Neuronal stem cell (in vitro differentiated cells): ENCODE measurements at regions not wholly inside any gene's neighbourhood (a gene's known extent, or its start where the extent isn't known, plus 50 kb on each side); places are given as distances from the start of the nearest gene placed in this dataset.
A peak's percentile ranks its signal among the peaks of the same experiment; 100 is the strongest.

Source experiments
- DNase-seq: peaks from one replicate; pipeline ENCODE4 v3.0.0-alpha.2; 2013; ENCODE audit warnings: low spot score
- H2AFZ ChIP-seq: one replicate; pipeline ENCODE4 v1.6.1; 2013; ENCODE audit warnings: mild to moderate bottlenecking, low read length, inconsistent platforms
- H2AK5ac ChIP-seq: 2 replicates; pipeline ENCODE4 v1.6.1; 2013; ENCODE audit warnings: low read depth, mild to moderate bottlenecking, inconsistent platforms, low read length, moderate library complexity, mixed read lengths
- H2BK120ac ChIP-seq: 2 replicates; pipeline ENCODE4 v1.6.1; 2013; ENCODE audit warnings: low read depth, mild to moderate bottlenecking, inconsistent platforms, low read length, moderate library complexity, mixed read lengths
- H2BK12ac ChIP-seq: one replicate; pipeline ENCODE4 v1.6.1; 2013; ENCODE audit warnings: low read length, inconsistent platforms
- H2BK15ac ChIP-seq: 2 replicates; pipeline ENCODE4 v1.6.1; 2013; ENCODE audit warnings: mild to moderate bottlenecking, low read length, inconsistent platforms, mixed read lengths
- H2BK5ac ChIP-seq: one replicate; pipeline ENCODE4 v1.6.1; 2013; ENCODE audit warnings: inconsistent platforms, mild to moderate bottlenecking, low read length, moderate library complexity
- H3K14ac ChIP-seq: one replicate; pipeline ENCODE4 v1.6.1; 2013; ENCODE audit warnings: low read length, inconsistent platforms
- H3K18ac ChIP-seq: 2 replicates; pipeline ENCODE4 v1.6.1; 2013; ENCODE audit warnings: low read length, inconsistent platforms
- H3K23ac ChIP-seq: 2 replicates; pipeline ENCODE4 v1.6.1; 2013; ENCODE audit warnings: low read depth, mild to moderate bottlenecking, mixed read lengths, low read length, inconsistent platforms; ENCODE audit not compliant: poor library complexity
- H3K27ac ChIP-seq: replicated peaks from 3 replicates; pipeline ENCODE4 v1.5.1; 2013; ENCODE audit warnings: low read length, inconsistent platforms
- H3K27me3 ChIP-seq, 3 experiments: 2 replicates each; pipeline ENCODE4 v1.6.1; 2013; ENCODE audit warnings: low read length in 3 of 3, mild to moderate bottlenecking in 2 of 3, inconsistent platforms in 1 of 3, low read depth in 1 of 3, mixed read lengths in 1 of 3, moderate library complexity in 1 of 3; ENCODE audit not compliant: control insufficient read depth in 3 of 3, insufficient read depth in 3 of 3
- H3K36me3 ChIP-seq, 2 donors: replicated peaks in 1 of 2; 2 replicates each; pipeline ENCODE4 v1.6.1; 2013; ENCODE audit warnings: low read length in 2 of 2; ENCODE audit not compliant: control insufficient read depth in 2 of 2, insufficient read depth in 2 of 2
- H3K4ac ChIP-seq: 2 replicates; pipeline ENCODE4 v1.6.1; 2013; ENCODE audit warnings: inconsistent platforms, mild to moderate bottlenecking, low read length, moderate library complexity
- H3K4me1 ChIP-seq, 2 donors: 1 replicate in 1 of 2; 2 replicates in 1 of 2; pipeline ENCODE4 v1.6.1; 2013; ENCODE audit warnings: low read length in 2 of 2, low read depth in 1 of 2; ENCODE audit not compliant: control insufficient read depth in 2 of 2, insufficient read depth in 1 of 2
- H3K4me2 ChIP-seq: one replicate; pipeline ENCODE4 v1.6.1; 2013; ENCODE audit warnings: mild to moderate bottlenecking, low read length, inconsistent platforms; ENCODE audit not compliant: insufficient read depth, poor library complexity, severe bottlenecking
- H3K4me3 ChIP-seq, 2 donors: 2 replicates each; pipeline ENCODE4 v1.5.1; 2013; ENCODE audit warnings: low read length in 2 of 2, mild to moderate bottlenecking in 2 of 2, inconsistent platforms in 1 of 2, moderate library complexity in 1 of 2
- H3K79me1 ChIP-seq: one replicate; pipeline ENCODE4 v1.6.1; 2013; ENCODE audit warnings: low read depth, mild to moderate bottlenecking, inconsistent platforms, low read length, moderate library complexity
- H3K9ac ChIP-seq: one replicate; pipeline ENCODE4 v1.6.1; 2013; ENCODE audit warnings: mild to moderate bottlenecking, low read depth, low read length, inconsistent platforms; ENCODE audit not compliant: poor library complexity
- H3K9me3 ChIP-seq, 2 donors: replicated peaks in 1 of 2; 2 replicates each; pipeline versions ENCODE3 to v1.6.1; 2013; ENCODE audit warnings: low read length in 2 of 2, mild to moderate bottlenecking in 2 of 2, inconsistent platforms in 1 of 2, low read depth in 1 of 2, mixed read lengths in 1 of 2, moderate library complexity in 1 of 2; ENCODE audit not compliant: control insufficient read depth in 2 of 2, insufficient read depth in 1 of 2
- H4K8ac ChIP-seq: one replicate; pipeline ENCODE4 v1.6.1; 2013; ENCODE audit warnings: low read depth, mild to moderate bottlenecking, inconsistent platforms, low read length, moderate library complexity
- H4K91ac ChIP-seq: one replicate; pipeline ENCODE4 v1.6.1; 2013; ENCODE audit warnings: low read length, low read depth, mild to moderate bottlenecking, inconsistent platforms; ENCODE audit not compliant: poor library complexity
- WGBS, 2 donors: extraction: QIAGEN DNeasy Blood & Tissue Kit; methylation state at CpG; one replicate each; pipeline ENCODE4 v1.1.7; 2013; ENCODE audit warnings: missing lambda C conversion rate in 2 of 2, mixed read lengths in 1 of 2; ENCODE audit not compliant: insufficient read length in 2 of 2, insufficient replicate concordance in 1 of 2; ENCODE audit errors: extremely low coverage in 2 of 2; 5-methylcytosine and 5-hydroxymethylcytosine counted together

DNA sequence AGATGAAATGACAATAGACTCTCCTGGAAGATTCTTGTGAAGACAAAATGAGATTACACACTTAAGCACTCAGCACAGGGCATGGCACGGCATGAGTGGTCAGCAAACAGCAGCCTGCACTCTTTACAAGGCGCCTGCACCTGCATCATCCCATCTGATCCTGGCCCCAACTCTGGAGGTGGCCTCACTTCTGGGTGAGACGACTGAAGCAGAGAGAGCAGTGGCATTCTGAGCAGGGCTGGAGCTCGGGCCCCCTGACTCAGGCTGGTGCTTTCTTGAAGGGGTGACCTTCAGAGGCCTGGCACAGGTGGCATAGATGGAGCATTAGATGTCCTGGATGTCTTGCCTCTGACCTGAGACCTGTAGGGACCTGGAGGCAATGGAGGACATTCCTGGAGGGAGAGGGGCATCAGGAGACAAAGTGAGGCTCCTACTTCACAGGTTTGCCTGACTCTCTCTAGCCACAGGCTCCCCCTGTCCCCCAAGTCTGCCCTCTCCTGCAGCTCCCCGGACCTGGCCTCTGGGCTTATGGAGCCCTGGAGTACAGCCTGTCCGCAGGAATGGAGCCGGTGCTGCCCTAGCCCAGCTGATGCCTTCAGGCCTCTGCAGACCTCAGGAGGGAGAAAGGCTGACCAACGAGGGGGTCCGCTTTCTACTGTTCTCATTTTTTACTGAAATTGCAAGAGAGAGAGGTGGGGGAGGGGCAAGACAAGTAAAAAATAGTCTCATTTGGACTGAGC lies 65.5 kb upstream of the THY1 start:
- no peak overlapping the region for H3K23ac ChIP-seq

GRCh38 chr11:119486691-119487259 lies 63.8 kb upstream of the THY1 start:
- no peak overlapping the region for H3K4me3 ChIP-seq
- H3K14ac ChIP-seq: no peak overlapping the region
- H4K8ac ChIP-seq: no peak overlapping the region
- H2BK120ac ChIP-seq: no peak overlapping the region
- H3K79me1 ChIP-seq: no peaks in the 10 kb centered on the region
- peaks cover 0 to 2% of the 10 kb centered on the region in 2 donors for H3K4me1 ChIP-seq
- H3K9me3 ChIP-seq: no peaks in the 10 kb centered on the region
- H3K36me3 ChIP-seq: no peaks in the 10 kb centered on the region
- no peak overlapping the region for H3K4ac ChIP-seq
- no peak overlapping the region for H2AFZ ChIP-seq
- no peak overlapping the region for H3K9ac ChIP-seq
- H2AK5ac ChIP-seq: no peak overlapping the region
- H3K23ac ChIP-seq: no peak overlapping the region
- H2BK12ac ChIP-seq: no peak overlapping the region
- H2BK15ac ChIP-seq: no peak overlapping the region
- no peak overlapping the region for H3K18ac ChIP-seq
- no peak overlapping the region for H2BK5ac ChIP-seq
- no peak overlapping the region for H3K4me2 ChIP-seq
- no peak overlapping the region for H3K27ac ChIP-seq
- H3K27me3 ChIP-seq: peaks cover 0 to 28% (median 3%) of the 10 kb centered on the region in 3 experiments
- no CpG with 5 or more reads among the region's 3 CpGs for WGBS, 2 donors
- no peak overlapping the region for H4K91ac ChIP-seq
- no peak for DNase-seq

More for the DNA sequence above, 65.5 kb upstream of the THY1 start:
- peak overlapping the region; percentile 60 for H2BK5ac ChIP-seq
- no peaks in the 10 kb centered on the region for H3K36me3 ChIP-seq
- peak overlapping the region; percentile 60 for H3K18ac ChIP-seq
- no peak overlapping the region for H2BK15ac ChIP-seq
- H4K91ac ChIP-seq: no peak overlapping the region
- H2BK120ac ChIP-seq: peak overlapping the region; percentile 23
- H3K4me2 ChIP-seq: no peak overlapping the region
- whole genome bisulfite sequencing, 2 donors: no CpG with 5 or more reads among the region's 9 CpGs
- H3K4ac ChIP-seq: no peak overlapping the region
- no peak overlapping the region for H4K8ac ChIP-seq
- H3K27me3 ChIP-seq: peaks cover 0 to 12% (median 0%) of the 10 kb centered on the region in 3 experiments
- no peak overlapping the region for H3K4me3 ChIP-seq
- DNase-seq: no peak
- no peaks in the 10 kb centered on the region for H3K9me3 ChIP-seq
- H2AFZ ChIP-seq: no peak overlapping the region
- no peak overlapping the region for H3K27ac ChIP-seq
- H3K79me1 ChIP-seq: no peaks in the 10 kb centered on the region
- no peak overlapping the region for H3K9ac ChIP-seq
- no peak overlapping the region for H3K14ac ChIP-seq
- H2AK5ac ChIP-seq: peak overlapping the region; percentile 20
- peaks cover 0 to 2% of the 10 kb centered on the region in 2 donors for H3K4me1 ChIP-seq
- no peak overlapping the region for H2BK12ac ChIP-seq

DNA sequence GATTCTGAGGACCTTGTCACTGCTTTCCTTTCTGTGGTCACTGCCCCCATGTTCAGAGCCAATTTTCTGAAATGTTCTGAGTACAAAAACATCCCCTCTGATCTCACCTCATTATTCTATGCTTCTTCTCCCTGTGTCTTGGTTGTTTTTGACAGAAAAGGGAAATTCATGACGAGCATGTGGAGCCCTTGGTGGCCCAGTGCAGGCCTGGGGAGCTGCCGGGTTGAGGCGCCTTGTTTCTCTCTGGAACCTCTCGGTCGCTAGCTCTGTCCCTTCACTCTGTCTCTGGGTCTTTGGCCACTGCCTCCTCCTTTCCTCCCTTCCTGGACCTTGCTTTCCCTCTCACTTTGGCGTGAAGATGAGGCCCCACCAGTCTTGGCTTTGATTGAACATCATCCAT lies 63.0 kb upstream of the THY1 start:
- no peak overlapping the region for H4K8ac ChIP-seq
- no peaks in the 10 kb centered on the region for H3K36me3 ChIP-seq
- no peak overlapping the region for H2BK5ac ChIP-seq
- H3K9me3 ChIP-seq: no peaks in the 10 kb centered on the region
- no peak overlapping the region for H2AFZ ChIP-seq
- no peak overlapping the region for H2BK15ac ChIP-seq
- H3K4me1 ChIP-seq: peaks cover 0 to 2% of the 10 kb centered on the region in 2 donors
- H3K14ac ChIP-seq: no peak overlapping the region
- no peak overlapping the region for H3K27ac ChIP-seq
- H3K27me3 ChIP-seq: peaks cover 0 to 32% (median 4%) of the 10 kb centered on the region in 3 experiments
- H2AK5ac ChIP-seq: no peak overlapping the region
- no peak overlapping the region for H2BK12ac ChIP-seq
- no peak overlapping the region for H3K4me3 ChIP-seq
- H3K23ac ChIP-seq: no peak overlapping the region
- DNase-seq: no peak
- H3K18ac ChIP-seq: no peak overlapping the region
- whole genome bisulfite sequencing, 2 donors: no CpG with 5 or more reads among the region's 6 CpGs
- no peak overlapping the region for H3K9ac ChIP-seq
- H3K4ac ChIP-seq: no peak overlapping the region
- H2BK120ac ChIP-seq: no peak overlapping the region
- H4K91ac ChIP-seq: no peak overlapping the region
- no peak overlapping the region for H3K4me2 ChIP-seq
- no peaks in the 10 kb centered on the region for H3K79me1 ChIP-seq
